GM23338 (cell line): ENCODE measurements at regions not wholly inside any gene's neighbourhood (a gene's known extent, or its start where the extent isn't known, plus 50 kb on each side); places are given as distances from the start of the nearest gene placed in this dataset.

Experiments
- ATAC-seq: fragments of 200-7000 bp; cut with Tn5 transposase; 3 replicates; pipeline ENCODE4 v1.9.1; 2020
- DNase-seq: peaks from one replicate; pipeline ENCODE4 v3.0.0-alpha.2; 2015; ENCODE audit warnings: low spot score
- H2AFZ ChIP-seq: fragments of 200-600 bp; sonication (generic); 2 replicates; pipeline ENCODE4 v1.8.0; 2016; ENCODE audit warnings: antibody characterized with exemption, mild to moderate bottlenecking, moderate library complexity
- H3F3A ChIP-seq: fragments of 200-600 bp; sonication (generic); replicated peaks from 2 replicates; pipeline ENCODE4 v1.8.0; 2017; ENCODE audit warnings: antibody characterized with exemption, mixed run types, low read depth
- H3K27ac ChIP-seq: fragments of 200-600 bp; sonication (generic); 2 replicates; pipeline ENCODE4 v1.6.1; 2016; ENCODE audit warnings: low read depth
- H3K27me3 ChIP-seq: fragments of 200-600 bp; sonication (generic); 2 replicates; pipeline ENCODE4 v1.8.0; 2016; ENCODE audit warnings: mild to moderate bottlenecking, mixed run types, moderate library complexity; ENCODE audit not compliant: insufficient read depth
- H3K36me3 ChIP-seq: fragments of 200-600 bp; sonication (generic); 2 replicates; pipeline ENCODE4 v1.8.0; 2016; ENCODE audit warnings: mild to moderate bottlenecking; ENCODE audit not compliant: insufficient read depth
- H3K4me1 ChIP-seq: fragments of 200-600 bp; sonication (generic); 2 replicates; pipeline ENCODE4 v1.8.0; 2016; ENCODE audit warnings: mild to moderate bottlenecking, moderate library complexity; ENCODE audit not compliant: insufficient read depth
- H3K4me2 ChIP-seq: fragments of 200-600 bp; sonication (generic); 2 replicates; pipeline ENCODE4 v1.7.1; 2017; ENCODE audit warnings: mixed run types
- H3K4me3 ChIP-seq: fragments of 200-600 bp; sonication (generic); 2 replicates; pipeline ENCODE4 v1.6.1; 2016; ENCODE audit warnings: mixed run types
- H3K79me2 ChIP-seq: fragments of 200-600 bp; sonication (generic); replicated peaks from 2 replicates; pipeline ENCODE4 v1.8.0; 2017; ENCODE audit warnings: mild to moderate bottlenecking; ENCODE audit not compliant: insufficient read depth
- H3K9me2 ChIP-seq: fragments of 200-600 bp; sonication (generic); 2 replicates; pipeline ENCODE4 v1.8.0; 2017; ENCODE audit not compliant: insufficient read depth
- H4K20me1 ChIP-seq: fragments of 200-600 bp; sonication (generic); replicated peaks from 2 replicates; pipeline ENCODE4 v1.8.0; 2017; ENCODE audit warnings: mild to moderate bottlenecking; ENCODE audit not compliant: insufficient read depth
- H3K27ac Mint-ChIP-seq: 2 replicates; pipeline ENCODE4 v1.8.0; 2020; ENCODE audit warnings: inconsistent platforms, mild to moderate bottlenecking, moderate library complexity, mixed read lengths
- H3K27me3 Mint-ChIP-seq: 3 replicates; pipeline ENCODE4 v1.8.0; 2022; ENCODE audit warnings: low read depth, mild to moderate bottlenecking, moderate library complexity, mixed read lengths, inconsistent platforms; ENCODE audit not compliant: insufficient read depth, poor library complexity
- H3K36me3 Mint-ChIP-seq: 3 replicates; pipeline ENCODE4 v1.8.0; 2021; ENCODE audit warnings: low read depth, mild to moderate bottlenecking, inconsistent platforms, moderate library complexity, mixed read lengths
- H3K4me1 Mint-ChIP-seq: 3 replicates; pipeline ENCODE4 v1.8.0; 2020; ENCODE audit warnings: mild to moderate bottlenecking, inconsistent platforms, mixed read lengths
- H3K4me3 Mint-ChIP-seq: 3 replicates; pipeline ENCODE4 v1.8.0; 2021; ENCODE audit warnings: moderate library complexity, mild to moderate bottlenecking, inconsistent platforms, mixed read lengths
- H3K9me3 Mint-ChIP-seq: 3 replicates; pipeline ENCODE4 v1.8.0; 2020; ENCODE audit warnings: moderate library complexity, mild to moderate bottlenecking, inconsistent platforms, mixed read lengths
- CREB1 ChIP-seq: fragments of 250-450 bp; sonication (Bioruptor Pico); IDR thresholded peaks from 2 replicates; pipeline ENCODE4 v1.5.0; 2020; ENCODE audit warnings: low read depth, mild to moderate bottlenecking, moderate library complexity
- EZH2 ChIP-seq: fragments of 200-600 bp; sonication (generic); IDR thresholded peaks from one replicate; pipeline ENCODE4 v1.8.0; 2017; ENCODE audit warnings: antibody characterized with exemption, mild to moderate bottlenecking, low read depth; ENCODE audit not compliant: unreplicated experiment
- EZH2phosphoT487 ChIP-seq: fragments of 200-600 bp; sonication (generic); IDR thresholded peaks from one replicate; pipeline ENCODE4 v1.8.1; 2018; ENCODE audit warnings: antibody characterized with exemption; ENCODE audit not compliant: unreplicated experiment
- JUNB ChIP-seq: IDR thresholded peaks from one replicate; pipeline ENCODE4 v1.6.1; 2016; ENCODE audit warnings: antibody characterized with exemption; ENCODE audit not compliant: unreplicated experiment
- NANOG ChIP-seq: IDR thresholded peaks from 2 replicates; pipeline ENCODE4 v1.6.1; 2016; ENCODE audit warnings: antibody characterized with exemption, borderline replicate concordance
- POLR2AphosphoS5 ChIP-seq: IDR thresholded peaks from 2 replicates; pipeline ENCODE4 v1.6.1; 2016; ENCODE audit warnings: antibody characterized with exemption, low read depth
- STAT1 ChIP-seq: IDR thresholded peaks from one replicate; pipeline ENCODE4 v1.6.1; 2016; ENCODE audit warnings: antibody characterized with exemption; ENCODE audit not compliant: unreplicated experiment
- ZNF114 ChIP-seq: fragments of 250-450 bp; sonication (Bioruptor Pico); IDR thresholded peaks from 2 replicates; pipeline ENCODE4 v1.5.0; 2020; ENCODE audit warnings: mild to moderate bottlenecking, moderate library complexity
- ZNF331 ChIP-seq: fragments of 250-450 bp; sonication (Bioruptor Pico); IDR thresholded peaks from 2 replicates; pipeline ENCODE4 v1.5.0; 2020; ENCODE audit warnings: low read depth, mild to moderate bottlenecking, moderate library complexity
- TF ChIP-seq, protein P1 (sequence below): IDR thresholded peaks from 2 replicates; pipeline ENCODE4 v1.6.1; 2016; ENCODE audit warnings: antibody characterized with exemption
- TF ChIP-seq, protein P2 (sequence below): IDR thresholded peaks from one replicate; pipeline ENCODE4 v1.6.1; 2018; ENCODE audit warnings: antibody characterized with exemption; ENCODE audit not compliant: unreplicated experiment
- TF ChIP-seq, protein P3 (sequence below), 2 experiments: fragments of 200-600 bp in 1 of 2; sonication (generic) in 1 of 2; conservative IDR thresholded peaks; 2 replicates each; pipeline versions ENCODE4 v1.5.1 to v1.6.1; 2016 to 2017; ENCODE audit warnings: antibody characterized with exemption in 2 of 2, low read depth in 2 of 2, mild to moderate bottlenecking in 2 of 2, moderate library complexity in 1 of 2

DNA sequence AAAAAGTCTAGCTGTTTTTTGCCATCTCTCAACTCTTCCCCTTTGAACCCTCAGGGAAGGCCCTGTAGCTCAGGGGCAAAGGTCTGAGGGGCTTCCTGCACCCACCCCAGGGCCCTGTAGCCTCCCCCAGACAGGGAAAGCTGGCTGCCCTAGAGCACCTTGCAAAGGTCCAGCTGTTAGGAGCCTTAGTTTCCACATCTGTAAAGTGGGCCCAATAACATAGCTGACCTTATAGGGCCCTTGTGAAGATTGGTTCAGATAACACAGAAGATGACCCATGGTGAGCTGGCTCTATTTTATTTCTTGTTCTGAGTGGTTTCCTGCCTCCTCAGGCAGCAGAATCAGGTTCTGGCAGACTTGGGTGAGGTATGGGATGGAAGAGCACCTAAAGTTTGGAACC lies 55.2 kb upstream of the SMAD6 start:
- DNase-seq (no peak), ATAC-seq (no peak)
- Mint-ChIP-seq H3K27me3 (peaks cover 13% of the 10 kb centered on the region), H3K9me3 (no peaks in the 10 kb centered on the region), H3K27ac (no peak overlapping the region), H3K36me3 (no peaks in the 10 kb centered on the region), H3K4me1 (peaks cover 19% of the 10 kb centered on the region), H3K4me3 (no peak overlapping the region)
- Histone ChIP-seq H3K27ac (no peak overlapping the region), H3K4me1 (peaks cover 7% of the 10 kb centered on the region; the same call in 1 of the 2 replicates), H3K27me3 (no peaks in the 10 kb centered on the region), H3K4me3 (no peak overlapping the region), H3K79me2 (no peaks in the 10 kb centered on the region), H3K4me2 (no peak overlapping the region), H3K9me2 (no peaks in the 10 kb centered on the region), H3F3A (no peaks in the 10 kb centered on the region), H2AFZ (peak overlapping the region; percentile 43; the same call in 1 of the 2 replicates), H3K36me3 (no peaks in the 10 kb centered on the region), H4K20me1 (no peaks in the 10 kb centered on the region)
- TF ChIP-seq ZNF331 (CRISPR knock-in tag) (no peak), CREB1 (CRISPR knock-in tag) (no peak), STAT1 (no peak), JUNB (no peak), NANOG (no peak), EZH2phosphoT487 (no peak), EZH2 (no peak), ZNF114 (CRISPR knock-in tag) (no peak), POLR2AphosphoS5 (no peak)
- TF ChIP-seq, protein P1, sequence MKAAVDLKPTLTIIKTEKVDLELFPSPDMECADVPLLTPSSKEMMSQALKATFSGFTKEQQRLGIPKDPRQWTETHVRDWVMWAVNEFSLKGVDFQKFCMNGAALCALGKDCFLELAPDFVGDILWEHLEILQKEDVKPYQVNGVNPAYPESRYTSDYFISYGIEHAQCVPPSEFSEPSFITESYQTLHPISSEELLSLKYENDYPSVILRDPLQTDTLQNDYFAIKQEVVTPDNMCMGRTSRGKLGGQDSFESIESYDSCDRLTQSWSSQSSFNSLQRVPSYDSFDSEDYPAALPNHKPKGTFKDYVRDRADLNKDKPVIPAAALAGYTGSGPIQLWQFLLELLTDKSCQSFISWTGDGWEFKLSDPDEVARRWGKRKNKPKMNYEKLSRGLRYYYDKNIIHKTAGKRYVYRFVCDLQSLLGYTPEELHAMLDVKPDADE = no peak
- TF ChIP-seq, protein P2, sequence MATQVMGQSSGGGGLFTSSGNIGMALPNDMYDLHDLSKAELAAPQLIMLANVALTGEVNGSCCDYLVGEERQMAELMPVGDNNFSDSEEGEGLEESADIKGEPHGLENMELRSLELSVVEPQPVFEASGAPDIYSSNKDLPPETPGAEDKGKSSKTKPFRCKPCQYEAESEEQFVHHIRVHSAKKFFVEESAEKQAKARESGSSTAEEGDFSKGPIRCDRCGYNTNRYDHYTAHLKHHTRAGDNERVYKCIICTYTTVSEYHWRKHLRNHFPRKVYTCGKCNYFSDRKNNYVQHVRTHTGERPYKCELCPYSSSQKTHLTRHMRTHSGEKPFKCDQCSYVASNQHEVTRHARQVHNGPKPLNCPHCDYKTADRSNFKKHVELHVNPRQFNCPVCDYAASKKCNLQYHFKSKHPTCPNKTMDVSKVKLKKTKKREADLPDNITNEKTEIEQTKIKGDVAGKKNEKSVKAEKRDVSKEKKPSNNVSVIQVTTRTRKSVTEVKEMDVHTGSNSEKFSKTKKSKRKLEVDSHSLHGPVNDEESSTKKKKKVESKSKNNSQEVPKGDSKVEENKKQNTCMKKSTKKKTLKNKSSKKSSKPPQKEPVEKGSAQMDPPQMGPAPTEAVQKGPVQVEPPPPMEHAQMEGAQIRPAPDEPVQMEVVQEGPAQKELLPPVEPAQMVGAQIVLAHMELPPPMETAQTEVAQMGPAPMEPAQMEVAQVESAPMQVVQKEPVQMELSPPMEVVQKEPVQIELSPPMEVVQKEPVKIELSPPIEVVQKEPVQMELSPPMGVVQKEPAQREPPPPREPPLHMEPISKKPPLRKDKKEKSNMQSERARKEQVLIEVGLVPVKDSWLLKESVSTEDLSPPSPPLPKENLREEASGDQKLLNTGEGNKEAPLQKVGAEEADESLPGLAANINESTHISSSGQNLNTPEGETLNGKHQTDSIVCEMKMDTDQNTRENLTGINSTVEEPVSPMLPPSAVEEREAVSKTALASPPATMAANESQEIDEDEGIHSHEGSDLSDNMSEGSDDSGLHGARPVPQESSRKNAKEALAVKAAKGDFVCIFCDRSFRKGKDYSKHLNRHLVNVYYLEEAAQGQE = no peak
- TF ChIP-seq, protein P3, sequence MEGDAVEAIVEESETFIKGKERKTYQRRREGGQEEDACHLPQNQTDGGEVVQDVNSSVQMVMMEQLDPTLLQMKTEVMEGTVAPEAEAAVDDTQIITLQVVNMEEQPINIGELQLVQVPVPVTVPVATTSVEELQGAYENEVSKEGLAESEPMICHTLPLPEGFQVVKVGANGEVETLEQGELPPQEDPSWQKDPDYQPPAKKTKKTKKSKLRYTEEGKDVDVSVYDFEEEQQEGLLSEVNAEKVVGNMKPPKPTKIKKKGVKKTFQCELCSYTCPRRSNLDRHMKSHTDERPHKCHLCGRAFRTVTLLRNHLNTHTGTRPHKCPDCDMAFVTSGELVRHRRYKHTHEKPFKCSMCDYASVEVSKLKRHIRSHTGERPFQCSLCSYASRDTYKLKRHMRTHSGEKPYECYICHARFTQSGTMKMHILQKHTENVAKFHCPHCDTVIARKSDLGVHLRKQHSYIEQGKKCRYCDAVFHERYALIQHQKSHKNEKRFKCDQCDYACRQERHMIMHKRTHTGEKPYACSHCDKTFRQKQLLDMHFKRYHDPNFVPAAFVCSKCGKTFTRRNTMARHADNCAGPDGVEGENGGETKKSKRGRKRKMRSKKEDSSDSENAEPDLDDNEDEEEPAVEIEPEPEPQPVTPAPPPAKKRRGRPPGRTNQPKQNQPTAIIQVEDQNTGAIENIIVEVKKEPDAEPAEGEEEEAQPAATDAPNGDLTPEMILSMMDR (conservative IDR thresholded peaks at IDR 0.05; ENCODE audit: low read depth in 2 of 2) = no peak
